PC-3 (cell line): ENCODE measurements at regions not wholly inside any gene's neighbourhood (a gene's known extent, or its start where the extent isn't known, plus 50 kb on each side); places are given as distances from the start of the nearest gene placed in this dataset.

Source experiments
- ATAC-seq: fragments of 200-7000 bp; cut with Tn5 transposase; 2 replicates; pipeline ENCODE4 v1.9.1; 2020; ENCODE audit warnings: mild to moderate bottlenecking, moderate library complexity
- BruUV-seq: library from RNA; stranded (reverse); fragments of 400-500 nt; replicated peaks from 2 replicates; lab custom pipeline; 2021; lab: Mats Ljungman, UMichigan
- CTCF ChIA-PET: fragments of 300-600 bp; sonication (Branson Sonifier 250); formaldehyde crosslinking; loops from one replicate; lab custom pipeline; 2022; ENCODE audit warnings: antibody characterized with exemption; lab: Charles Lee
- POLR2A ChIA-PET: fragments of 300-600 bp; sonication (Branson Sonifier 250); formaldehyde crosslinking; loops from one replicate; lab custom pipeline; 2022; ENCODE audit warnings: antibody characterized with exemption; ENCODE audit not compliant: unreplicated experiment; lab: Charles Lee
- DNase-seq: peaks from one replicate; pipeline ENCODE4 v3.0.0-alpha.2; 2015
- H2AFZ ChIP-seq: fragments of 300-600 bp; sonication (generic); 2 replicates; pipeline ENCODE4 v1.6.0; 2016; ENCODE audit warnings: antibody characterized with exemption, low read length
- H3F3A ChIP-seq: fragments of 300-600 bp; sonication (generic); one replicate; pipeline ENCODE4 v1.6.0; 2017; ENCODE audit warnings: antibody characterized with exemption, low read length, control low read depth, mild to moderate bottlenecking; ENCODE audit not compliant: unreplicated experiment
- H3K27ac ChIP-seq: fragments of 300-600 bp; sonication (generic); 2 replicates; pipeline ENCODE4 v1.5.1; 2016; ENCODE audit warnings: mild to moderate bottlenecking, low read length
- H3K27me3 ChIP-seq: fragments of 300-600 bp; sonication (generic); 2 replicates; pipeline ENCODE4 v1.6.1; 2016; ENCODE audit warnings: low read length, mixed read lengths
- H3K36me3 ChIP-seq: fragments of 300-600 bp; sonication (generic); 2 replicates; pipeline ENCODE4 v1.6.1; 2016; ENCODE audit warnings: low read depth, mixed run types, low read length, mixed read lengths
- H3K4me1 ChIP-seq: fragments of 300-600 bp; sonication (generic); 2 replicates; pipeline ENCODE4 v1.5.1; 2016; ENCODE audit warnings: low read length; ENCODE audit not compliant: insufficient read depth
- H3K4me2 ChIP-seq: fragments of 300-600 bp; sonication (generic); 2 replicates; pipeline ENCODE4 v1.6.0; 2016; ENCODE audit warnings: low read length
- H3K4me3 ChIP-seq: fragments of 300-600 bp; sonication (generic); 2 replicates; pipeline ENCODE4 v1.5.1; 2016; ENCODE audit warnings: mild to moderate bottlenecking, low read length, mixed read lengths
- H3K79me2 ChIP-seq: fragments of 300-600 bp; sonication (generic); 2 replicates; pipeline ENCODE4 v1.6.1; 2017; ENCODE audit warnings: low read length, mixed read lengths
- H3K9ac ChIP-seq: fragments of 300-600 bp; sonication (generic); 2 replicates; pipeline ENCODE4 v1.6.0; 2016; ENCODE audit warnings: mild to moderate bottlenecking, low read length
- H3K9me2 ChIP-seq: fragments of 300-600 bp; sonication (generic); replicated peaks from 2 replicates; pipeline ENCODE4 v1.6.1; 2016; ENCODE audit warnings: mixed run types, low read length, mixed read lengths
- H3K9me3 ChIP-seq: fragments of 300-600 bp; sonication (generic); 2 replicates; pipeline ENCODE4 v1.6.1; 2016; ENCODE audit warnings: low read length, mixed read lengths
- H4K20me1 ChIP-seq: fragments of 300-600 bp; sonication (generic); 2 replicates; pipeline ENCODE4 v1.6.1; 2016; ENCODE audit warnings: low read length, mixed read lengths
- EZH2 ChIP-seq: fragments of 300-600 bp; sonication (generic); IDR thresholded peaks from one replicate; pipeline ENCODE4 v1.6.1; 2017; ENCODE audit warnings: antibody characterized with exemption, mild to moderate bottlenecking, low read length; ENCODE audit not compliant: unreplicated experiment
- EZH2phosphoT487 ChIP-seq: fragments of 300-600 bp; sonication (generic); IDR thresholded peaks from 2 replicates; pipeline ENCODE4 v1.6.1; 2018; ENCODE audit warnings: mild to moderate bottlenecking, antibody characterized with exemption, low read length, borderline replicate concordance
- intact Hi-C: fragments of 100-400 bp; cut with micrococcal nuclease; formaldehyde crosslinking; loops from 2 replicates; pipeline ENCODE4 v1.9.0; 2023
- TF ChIP-seq, protein P1 (sequence below): fragments of 300-600 bp; sonication (generic); conservative IDR thresholded peaks from 2 replicates; pipeline ENCODE4 v1.5.1; 2017; ENCODE audit warnings: antibody characterized with exemption, low read depth, mild to moderate bottlenecking, low read length

DNA sequence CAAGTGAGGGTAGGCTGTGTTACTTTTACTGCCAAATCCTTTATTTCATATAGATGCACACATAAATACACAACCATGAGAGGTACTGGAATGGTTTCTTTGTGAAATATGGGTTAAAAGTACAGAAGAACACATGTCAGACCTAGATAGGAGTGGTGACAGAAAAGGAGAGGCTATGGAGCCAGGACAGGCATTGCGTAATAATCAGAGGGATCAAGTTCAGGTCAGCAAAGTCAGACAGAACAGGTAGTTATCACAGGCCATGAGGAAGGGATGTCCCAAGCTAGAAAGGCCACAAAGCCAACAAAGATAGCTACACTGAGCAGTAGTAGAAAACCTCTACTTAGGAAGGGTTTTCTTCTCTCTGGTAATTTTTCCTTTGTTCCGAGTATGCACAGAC lies 272.6 kb downstream of the KCNN2 start:
- no peaks in the 10 kb centered on the region for H3K36me3 ChIP-seq
- H3K9ac ChIP-seq = no peak overlapping the region
- intact Hi-C loops = no loop called here
- TF ChIP-seq EZH2phosphoT487 (no peak), EZH2 (no peak)
- TF ChIP-seq, protein P1, sequence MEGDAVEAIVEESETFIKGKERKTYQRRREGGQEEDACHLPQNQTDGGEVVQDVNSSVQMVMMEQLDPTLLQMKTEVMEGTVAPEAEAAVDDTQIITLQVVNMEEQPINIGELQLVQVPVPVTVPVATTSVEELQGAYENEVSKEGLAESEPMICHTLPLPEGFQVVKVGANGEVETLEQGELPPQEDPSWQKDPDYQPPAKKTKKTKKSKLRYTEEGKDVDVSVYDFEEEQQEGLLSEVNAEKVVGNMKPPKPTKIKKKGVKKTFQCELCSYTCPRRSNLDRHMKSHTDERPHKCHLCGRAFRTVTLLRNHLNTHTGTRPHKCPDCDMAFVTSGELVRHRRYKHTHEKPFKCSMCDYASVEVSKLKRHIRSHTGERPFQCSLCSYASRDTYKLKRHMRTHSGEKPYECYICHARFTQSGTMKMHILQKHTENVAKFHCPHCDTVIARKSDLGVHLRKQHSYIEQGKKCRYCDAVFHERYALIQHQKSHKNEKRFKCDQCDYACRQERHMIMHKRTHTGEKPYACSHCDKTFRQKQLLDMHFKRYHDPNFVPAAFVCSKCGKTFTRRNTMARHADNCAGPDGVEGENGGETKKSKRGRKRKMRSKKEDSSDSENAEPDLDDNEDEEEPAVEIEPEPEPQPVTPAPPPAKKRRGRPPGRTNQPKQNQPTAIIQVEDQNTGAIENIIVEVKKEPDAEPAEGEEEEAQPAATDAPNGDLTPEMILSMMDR = no peak
- H4K20me1 ChIP-seq = no peaks in the 10 kb centered on the region
- no peaks in the 10 kb centered on the region for H3K27me3 ChIP-seq
- no peak for ATAC-seq
- DNase-seq = no peak
- no peak overlapping the region for H3K4me2 ChIP-seq
- H3K4me3 ChIP-seq = no peak overlapping the region
- H3K4me1 ChIP-seq = no peaks in the 10 kb centered on the region
- no peaks in the 10 kb centered on the region for H3K9me2 ChIP-seq
- H3K79me2 ChIP-seq = no peaks in the 10 kb centered on the region
- ChIA-PET POLR2A (no interaction called here), CTCF (no interaction called here)
- no peak overlapping the region for H3K27ac ChIP-seq
- no TSS peak for BruUV-seq
- H2AFZ ChIP-seq = no peak overlapping the region
- no peaks in the 10 kb centered on the region for H3F3A ChIP-seq
- no peaks in the 10 kb centered on the region for H3K9me3 ChIP-seq

DNA sequence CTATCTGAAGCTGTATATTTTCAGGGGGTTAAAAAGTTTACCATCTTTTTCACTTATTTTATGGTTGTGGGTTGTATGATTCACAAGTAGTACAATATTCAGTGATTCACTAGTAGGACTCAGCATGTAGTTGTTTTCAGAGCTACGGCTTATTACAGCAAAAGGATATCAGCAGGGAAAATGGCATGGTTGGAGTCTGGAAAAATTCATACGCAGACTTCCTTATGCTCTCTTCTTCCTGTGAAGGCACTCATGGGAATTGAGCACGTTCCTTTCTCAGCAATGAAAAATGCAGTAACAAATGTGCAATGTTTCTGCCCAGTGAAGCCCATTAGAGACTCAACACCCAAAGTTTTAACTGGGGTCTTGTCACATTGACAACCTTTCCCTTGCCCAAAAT lies 250.5 kb downstream of the KCNN2 start:
- POLR2A ChIA-PET = no interaction called here
- ATAC-seq (no peak), DNase-seq (no peak)
- no peak overlapping the region for H3K27ac ChIP-seq
- no peaks in the 10 kb centered on the region for H4K20me1 ChIP-seq
- H3F3A ChIP-seq = no peaks in the 10 kb centered on the region
- no peak overlapping the region for H3K4me2 ChIP-seq
- H3K9ac ChIP-seq = no peak overlapping the region
- TF ChIP-seq EZH2 (no peak), EZH2phosphoT487 (no peak)
- TF ChIP-seq, protein P1 = no peak
- H3K4me3 ChIP-seq = no peak overlapping the region
- H3K36me3 ChIP-seq = no peaks in the 10 kb centered on the region
- H3K9me2 ChIP-seq = no peaks in the 10 kb centered on the region
- BruUV-seq = no TSS peak
- H3K4me1 ChIP-seq = no peaks in the 10 kb centered on the region
- H3K9me3 ChIP-seq = 0 out of 2 replicates have a peak, but pooled peaks cover 8% of the 10 kb centered on the region
- CTCF ChIA-PET = no interaction called here
- H3K27me3 ChIP-seq = no peaks in the 10 kb centered on the region
- H2AFZ ChIP-seq = no peak overlapping the region
- no peaks in the 10 kb centered on the region for H3K79me2 ChIP-seq
- intact Hi-C loops = no loop called here

DNA sequence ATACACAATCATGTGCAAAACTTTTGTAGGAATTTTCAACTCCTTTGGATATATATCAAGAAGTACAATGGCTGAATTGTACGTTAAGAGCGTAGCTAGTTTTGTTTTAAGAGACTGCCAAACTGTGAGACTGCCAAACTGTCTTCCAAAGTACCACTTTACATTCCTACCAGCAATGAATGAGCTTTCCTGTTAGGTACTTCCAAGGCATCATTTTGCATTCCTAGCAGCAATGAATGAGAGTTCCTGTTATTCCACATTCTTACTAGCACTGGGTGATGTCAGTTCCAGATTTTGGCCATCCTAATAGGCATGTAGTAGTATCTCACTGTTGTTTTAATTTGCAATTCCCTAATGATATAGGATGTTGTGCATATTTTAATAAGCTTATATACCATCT lies 219.3 kb downstream of the KCNN2 start:
- H3K9me3 ChIP-seq = no peaks in the 10 kb centered on the region
- no peaks in the 10 kb centered on the region for H3K79me2 ChIP-seq
- H3F3A ChIP-seq = no peaks in the 10 kb centered on the region
- H3K27me3 ChIP-seq = no peaks in the 10 kb centered on the region
- CTCF ChIA-PET = no interaction called here
- H2AFZ ChIP-seq = no peak overlapping the region
- intact Hi-C loops = no loop called here
- no peak overlapping the region for H3K4me2 ChIP-seq
- TF ChIP-seq, protein P1 = no peak
- TF ChIP-seq EZH2phosphoT487 (no peak), EZH2 (no peak)
- H3K9ac ChIP-seq = no peak overlapping the region
- H3K27ac ChIP-seq = no peak overlapping the region
- ATAC-seq (no peak), DNase-seq (no peak)
- POLR2A ChIA-PET = no interaction called here
- no peak overlapping the region for H3K4me3 ChIP-seq
- no peaks in the 10 kb centered on the region for H3K36me3 ChIP-seq
- no TSS peak for BruUV-seq
- H4K20me1 ChIP-seq = no peaks in the 10 kb centered on the region
- no peaks in the 10 kb centered on the region for H3K9me2 ChIP-seq
- H3K4me1 ChIP-seq = no peaks in the 10 kb centered on the region
